NCI-H187 treated with DMSO at 0.1 percent for 48 hours (cell line): ENCODE measurements at regions not wholly inside any gene's neighbourhood (a gene's known extent, or its start where the extent isn't known, plus 50 kb on each side); places are given as distances from the start of the nearest gene placed in this dataset.

Source experiments
- DNase-seq: peaks from one replicate; lab custom pipeline; 2025; lab: John Stamatoyannopoulos, UW

GRCh38 chr21:16181018-16181417, 451.2 kb downstream of the USP25 start:
- DNase-seq: no peak

GRCh38 chr21:16185766-16186165, 456.0 kb downstream of the USP25 start:
- DNase-seq: no peak

- no peak for DNase-seq
Measured at GRCh38 chr21:16186742-16187141, 457.0 kb downstream of the USP25 start.

- DNase-seq: no peak
Measured at GRCh38 chr21:16187603-16188301, 458.0 kb downstream of the USP25 start.

GRCh38 chr21:16192902-16193301, 463.1 kb downstream of the USP25 start:
- DNase-seq: no peak

GRCh38 chr21:16193496-16194094, 463.8 kb downstream of the USP25 start:
- no peak for DNase-seq

GRCh38 chr21:16194095-16194787, 464.5 kb downstream of the USP25 start:
- no peak for DNase-seq

- DNase-seq: no peak
Measured at GRCh38 chr21:16194788-16195537, 465.2 kb downstream of the USP25 start.

- DNase-seq: no peak
Measured at GRCh38 chr21:16195538-16195910, 465.7 kb downstream of the USP25 start.

- DNase-seq: no peak
Measured at GRCh38 chr21:16196001-16196400, 466.2 kb downstream of the USP25 start.

- no peak for DNase-seq
Measured at GRCh38 chr21:16198546-16198945, 468.8 kb downstream of the USP25 start.

- DNase-seq: no peak
Measured at GRCh38 chr21:16199539-16199938, 469.8 kb downstream of the USP25 start.

- DNase-seq: no peak
Measured at GRCh38 chr21:16201718-16202117, 471.9 kb downstream of the USP25 start.

- no peak for DNase-seq
Measured at GRCh38 chr21:16205527-16205926, 475.7 kb downstream of the USP25 start.

GRCh38 chr21:16211339-16212303, 481.8 kb downstream of the USP25 start:
- DNase-seq: no peak

GRCh38 chr21:16213518-16213917, 483.7 kb downstream of the USP25 start:
- no peak for DNase-seq

GRCh38 chr21:16215193-16215592, 485.4 kb downstream of the USP25 start:
- DNase-seq: no peak

GRCh38 chr21:16215663-16216183, 485.9 kb downstream of the USP25 start:
- DNase-seq: no peak

- no peak for DNase-seq
Measured at GRCh38 chr21:16216288-16216962, 486.6 kb downstream of the USP25 start.

- DNase-seq: no peak
Measured at GRCh38 chr21:16218682-16219343, 489.0 kb downstream of the USP25 start.
